SK-MEL-5 (cell line): ENCODE measurements at regions not wholly inside any gene's neighbourhood (a gene's known extent, or its start where the extent isn't known, plus 50 kb on each side); places are given as distances from the start of the nearest gene placed in this dataset.

Experiments used
- DNase-seq: peaks from one replicate; pipeline ENCODE4 v3.0.0-alpha.2; 2016; ENCODE audit warnings: low read depth, low spot score
- in situ Hi-C: cut with HindIII; loops from 2 replicates; pipeline ENCODE4 v1.10.0; 2016; ENCODE audit warnings: low sequenced_read_pairs, high pct_unique_total_duplicates, low pct_unique_long_range_greater_than_20kb

DNA sequence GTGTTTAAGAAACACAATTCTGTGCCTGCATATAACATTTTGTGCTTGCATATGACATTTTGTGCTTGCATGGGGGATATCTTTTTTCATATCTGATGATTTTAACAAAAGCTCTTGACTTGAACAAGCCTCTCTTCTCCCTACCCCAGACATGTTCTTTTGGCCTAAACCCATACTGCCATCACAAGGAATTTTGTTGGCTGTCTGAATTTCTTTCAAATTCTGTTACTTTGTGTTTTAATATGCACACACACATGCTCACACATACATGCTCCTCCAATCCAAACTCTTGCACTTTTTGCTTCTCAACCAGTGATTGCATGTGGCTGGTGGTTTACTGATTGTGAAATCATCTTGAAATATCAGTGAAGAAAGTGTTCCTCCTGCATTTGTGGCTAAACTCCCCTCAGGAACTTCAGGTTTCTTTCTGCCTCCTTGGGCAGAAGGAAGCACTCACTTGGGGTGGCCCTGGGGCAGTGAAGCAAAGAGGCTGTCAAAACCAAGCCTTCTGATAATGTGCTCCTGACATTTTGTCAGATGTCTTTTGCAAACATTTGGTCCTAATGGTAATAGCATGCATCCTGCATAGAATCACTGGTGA, 377.2 kb upstream of the KLF4 start:
- no peak for DNase-seq
- in situ Hi-C loops = no loop called here

DNA sequence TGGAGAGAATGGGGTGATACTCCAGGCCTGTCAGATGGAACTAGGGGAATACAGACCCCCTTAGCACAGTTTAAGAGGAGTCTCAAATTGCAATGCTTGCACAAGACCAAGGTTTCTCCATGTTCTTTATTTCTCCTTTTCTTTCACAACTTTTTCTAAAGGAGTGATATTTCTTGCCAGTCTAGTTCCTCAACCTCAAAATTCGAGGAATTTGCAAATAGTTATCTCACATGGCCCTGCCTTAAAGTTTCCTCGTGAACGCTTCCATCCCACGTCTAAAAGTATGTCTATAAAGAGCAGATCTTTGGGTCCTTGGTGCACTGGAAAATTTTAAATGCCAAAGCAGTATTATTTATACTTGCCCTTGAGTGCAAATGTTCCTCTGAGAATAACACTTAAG, 373.8 kb upstream of the KLF4 start:
- no peak for DNase-seq
- in situ Hi-C loops = no loop called here

DNA sequence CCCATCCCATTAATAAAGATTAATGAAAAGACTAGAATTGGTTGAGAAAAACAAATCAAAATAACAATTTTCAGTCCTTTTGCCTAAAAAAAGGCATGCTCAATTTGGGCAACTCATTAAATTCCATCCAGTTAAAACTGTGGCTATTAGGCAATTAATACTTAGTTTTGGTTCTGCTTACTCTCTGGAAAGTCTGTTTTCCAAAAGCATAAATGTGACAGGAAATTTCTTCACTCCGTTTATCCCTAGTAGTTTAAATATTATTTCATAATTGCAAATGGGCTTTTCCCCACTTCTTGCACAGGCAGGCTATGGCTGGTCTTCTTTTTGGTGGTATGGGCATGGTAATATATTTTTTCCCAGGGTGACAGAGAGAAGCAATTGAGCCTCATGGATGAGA, 373.3 kb upstream of the KLF4 start:
- in situ Hi-C loops = no loop called here
- no peak for DNase-seq

- in situ Hi-C loops = no loop called here
- no peak for DNase-seq
These were observed 372.8 kb upstream of the KLF4 start for GRCh38 chr9:107862323-107862722.

GRCh38 chr9:107861075-107861474, 371.5 kb upstream of the KLF4 start:
- in situ Hi-C loops = no loop called here
- peak; percentile 28 for DNase-seq

- in situ Hi-C loops = no loop called here
- no peak for DNase-seq
These were observed 368.7 kb upstream of the KLF4 start for GRCh38 chr9:107858260-107858659.

DNA sequence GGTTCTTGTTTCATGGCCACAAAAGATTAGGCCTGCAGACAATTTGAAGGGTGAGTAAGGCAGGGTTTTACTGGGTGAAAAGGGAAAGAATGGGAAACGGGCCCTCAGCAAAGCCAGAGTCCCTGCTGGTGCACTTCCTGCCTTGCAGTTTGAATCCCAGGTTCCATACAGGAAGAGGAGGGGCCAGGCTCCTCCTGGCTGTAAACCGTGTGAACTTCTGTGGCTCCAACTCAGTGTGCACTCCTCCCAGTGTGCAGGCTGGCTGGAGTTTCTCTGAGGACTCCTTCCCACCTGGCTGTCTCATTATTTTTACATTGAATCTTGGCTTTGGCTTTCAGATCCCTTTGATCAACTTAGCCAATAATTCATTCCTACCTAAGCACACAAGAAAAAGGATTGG, 367.1 kb upstream of the KLF4 start:
- in situ Hi-C loops = no loop called here
- no peak for DNase-seq

GRCh38 chr9:107855164-107855563, 365.6 kb upstream of the KLF4 start:
- in situ Hi-C loops = no loop called here
- no peak for DNase-seq

- in situ Hi-C loops = no loop called here
These were observed 363.9 kb upstream of the KLF4 start for GRCh38 chr9:107853461-107853860.

DNA sequence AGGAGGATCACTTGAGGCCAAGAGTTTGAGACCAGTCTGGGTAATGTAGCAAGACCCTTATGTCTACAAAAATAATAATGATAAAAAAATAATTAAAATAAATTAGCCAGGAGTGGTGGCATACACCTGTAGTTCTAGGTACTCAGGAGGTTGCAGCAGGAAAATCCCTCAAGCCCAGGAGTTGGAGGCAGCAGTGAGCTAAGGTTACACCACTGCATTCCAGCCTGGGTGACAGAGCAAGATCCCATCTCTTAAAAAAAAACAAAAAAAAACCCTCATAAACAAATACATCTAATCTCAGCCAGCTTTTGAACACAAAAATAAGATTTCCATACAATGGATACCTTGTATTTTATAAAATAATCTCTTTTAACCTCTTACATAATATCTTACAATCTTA, 363.3 kb upstream of the KLF4 start:
- DNase-seq = no peak
- in situ Hi-C loops = no loop called here

More at GRCh38 chr9:107853461-107853860, 363.9 kb upstream of the KLF4 start:
- DNase-seq = no peak

GRCh38 chr9:107850653-107851052, 361.1 kb upstream of the KLF4 start:
- in situ Hi-C loops = no loop called here
- DNase-seq = no peak

- in situ Hi-C loops = no loop called here
- no peak for DNase-seq
These were observed 358.7 kb upstream of the KLF4 start for GRCh38 chr9:107847978-107848964.

DNA sequence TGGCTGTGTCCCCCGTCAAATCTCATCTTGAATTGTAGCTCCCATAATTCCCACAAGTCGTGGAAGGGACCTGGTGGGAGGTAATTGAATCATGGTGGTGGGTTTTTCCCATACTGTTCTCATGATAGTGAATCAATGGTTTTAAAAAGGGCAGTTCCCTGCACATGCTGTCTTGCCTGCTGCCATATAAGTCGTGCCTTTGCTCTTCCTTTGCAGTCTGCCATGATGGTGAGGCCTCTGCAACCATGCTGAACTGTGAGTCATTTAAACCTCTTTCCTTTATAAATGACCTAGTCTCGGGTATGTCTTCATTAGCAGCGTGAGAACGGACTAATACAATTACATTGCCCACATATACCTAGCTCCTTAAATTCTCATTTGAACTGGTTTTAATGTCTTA, 353.0 kb upstream of the KLF4 start:
- in situ Hi-C loops = no loop called here
- DNase-seq = no peak

- in situ Hi-C loops = no loop called here
These were observed 351.5 kb upstream of the KLF4 start for GRCh38 chr9:107841076-107841475.

GRCh38 chr9:107839371-107839770, 349.8 kb upstream of the KLF4 start:
- DNase-seq = peak; percentile 65
- in situ Hi-C loops = no loop called here

More at GRCh38 chr9:107841076-107841475, 351.5 kb upstream of the KLF4 start:
- DNase-seq = no peak

DNA sequence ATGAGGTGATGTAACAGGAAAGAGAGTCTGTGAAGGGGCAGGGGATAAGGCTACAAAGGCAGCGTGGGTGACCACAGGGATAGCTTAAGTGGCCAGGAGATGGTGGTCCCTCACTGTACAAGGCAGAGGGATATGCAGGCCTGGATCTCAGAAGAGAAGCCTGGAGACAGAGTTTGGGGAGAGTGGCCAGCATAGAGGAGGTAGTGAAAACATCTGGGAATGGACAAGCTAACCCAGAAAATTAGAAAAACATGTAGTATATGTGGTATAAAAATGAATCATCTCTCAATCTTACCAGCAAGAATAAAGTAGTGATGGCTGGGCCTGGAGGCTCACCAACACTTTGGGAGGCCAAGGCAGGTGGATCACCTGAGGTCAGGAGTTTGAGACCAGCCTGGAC, 349.2 kb upstream of the KLF4 start:
- in situ Hi-C loops = no loop called here
- DNase-seq = no peak

GRCh38 chr9:107836300-107836699, 346.7 kb upstream of the KLF4 start:
- DNase-seq = no peak
- in situ Hi-C loops = no loop called here

- DNase-seq = no peak
- in situ Hi-C loops = no loop called here
These were observed 343.7 kb upstream of the KLF4 start for GRCh38 chr9:107833295-107833694.

DNA sequence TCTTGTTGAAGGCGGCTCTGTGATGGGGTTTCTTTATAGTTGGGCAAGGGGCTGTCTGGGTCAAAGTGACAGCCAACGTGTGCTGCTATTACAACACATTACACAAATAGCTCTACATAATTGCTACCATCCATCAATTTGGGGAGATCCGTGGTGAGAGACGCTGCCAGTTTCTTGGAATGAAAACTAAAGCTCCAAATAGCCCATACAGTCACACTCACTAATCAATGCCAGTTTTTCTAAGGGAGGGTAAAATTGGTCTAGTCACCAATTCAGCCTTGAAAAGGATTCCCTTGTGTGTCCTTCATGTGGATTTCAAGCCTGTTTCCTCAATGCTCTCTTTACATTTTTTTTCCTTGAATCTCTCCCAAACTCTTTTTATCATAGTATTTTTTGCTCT, 343.3 kb upstream of the KLF4 start:
- no peak for DNase-seq
- in situ Hi-C loops = no loop called here
